ENCODE measurements at regions not wholly inside any gene's neighbourhood (a gene's known extent, or its start where the extent isn't known, plus 50 kb on each side); places are given as distances from the start of the nearest gene placed in this dataset.

DNA sequence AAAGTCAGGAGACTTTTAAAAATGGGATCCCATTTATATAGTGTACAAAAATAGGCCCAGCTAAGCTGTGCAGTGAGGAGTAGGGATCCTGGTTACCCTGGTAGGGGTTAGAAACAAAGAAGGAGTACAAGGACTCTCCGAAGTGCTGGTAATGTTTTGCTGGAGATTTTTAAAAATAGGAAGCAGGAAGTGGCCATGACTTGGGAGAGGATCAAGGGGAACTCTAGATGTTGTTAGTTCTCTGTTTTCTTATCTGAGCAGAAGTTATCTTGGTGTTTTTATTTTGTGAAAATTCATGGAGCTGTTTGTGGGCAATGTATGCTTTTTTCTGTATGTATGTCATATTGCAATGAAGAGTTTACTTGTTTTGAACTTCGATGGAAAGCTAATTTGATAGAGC lies 373.9 kb downstream of the SFMBT2 start:
- DNase-seq (ENCODE audit: insufficient read length, low spot score) (no peak), FAIRE-seq (no peak)
- TF ChIP-seq, protein P1, sequence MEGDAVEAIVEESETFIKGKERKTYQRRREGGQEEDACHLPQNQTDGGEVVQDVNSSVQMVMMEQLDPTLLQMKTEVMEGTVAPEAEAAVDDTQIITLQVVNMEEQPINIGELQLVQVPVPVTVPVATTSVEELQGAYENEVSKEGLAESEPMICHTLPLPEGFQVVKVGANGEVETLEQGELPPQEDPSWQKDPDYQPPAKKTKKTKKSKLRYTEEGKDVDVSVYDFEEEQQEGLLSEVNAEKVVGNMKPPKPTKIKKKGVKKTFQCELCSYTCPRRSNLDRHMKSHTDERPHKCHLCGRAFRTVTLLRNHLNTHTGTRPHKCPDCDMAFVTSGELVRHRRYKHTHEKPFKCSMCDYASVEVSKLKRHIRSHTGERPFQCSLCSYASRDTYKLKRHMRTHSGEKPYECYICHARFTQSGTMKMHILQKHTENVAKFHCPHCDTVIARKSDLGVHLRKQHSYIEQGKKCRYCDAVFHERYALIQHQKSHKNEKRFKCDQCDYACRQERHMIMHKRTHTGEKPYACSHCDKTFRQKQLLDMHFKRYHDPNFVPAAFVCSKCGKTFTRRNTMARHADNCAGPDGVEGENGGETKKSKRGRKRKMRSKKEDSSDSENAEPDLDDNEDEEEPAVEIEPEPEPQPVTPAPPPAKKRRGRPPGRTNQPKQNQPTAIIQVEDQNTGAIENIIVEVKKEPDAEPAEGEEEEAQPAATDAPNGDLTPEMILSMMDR (IDR thresholded peaks at IDR 0.05; ENCODE audit: insufficient read depth, missing control alignments) = no peak

- DNase-seq (ENCODE audit: insufficient read length, low spot score) = no peak
- FAIRE-seq = no peak
- TF ChIP-seq, protein P1 (IDR thresholded peaks at IDR 0.05; ENCODE audit: insufficient read depth, missing control alignments) = no peak
These were observed 375.6 kb downstream of the SFMBT2 start for GRCh38 chr10:7035126-7035761.

- TF ChIP-seq, protein P1 (IDR thresholded peaks at IDR 0.05; ENCODE audit: insufficient read depth, missing control alignments) = no peak
- no peak for DNase-seq (ENCODE audit: insufficient read length, low spot score)
- no peak for FAIRE-seq
These were observed 377.8 kb downstream of the SFMBT2 start for GRCh38 chr10:7033031-7033430.

- TF ChIP-seq, protein P1 (IDR thresholded peaks at IDR 0.05; ENCODE audit: insufficient read depth, missing control alignments) = no peak
- FAIRE-seq = no peak
- DNase-seq (ENCODE audit: insufficient read length, low spot score) = no peak
These were observed 380.5 kb downstream of the SFMBT2 start for GRCh38 chr10:7030134-7030855.

GRCh38 chr10:7029672-7030071 lies 381.2 kb downstream of the SFMBT2 start:
- FAIRE-seq (no peak), DNase-seq (ENCODE audit: insufficient read length, low spot score) (no peak)
- TF ChIP-seq, protein P1 (IDR thresholded peaks at IDR 0.05; ENCODE audit: insufficient read depth, missing control alignments) = no peak

GRCh38 chr10:7028809-7029166 lies 382.0 kb downstream of the SFMBT2 start:
- FAIRE-seq (no peak), DNase-seq (ENCODE audit: insufficient read length, low spot score) (no peak)
- TF ChIP-seq, protein P1 (IDR thresholded peaks at IDR 0.05; ENCODE audit: insufficient read depth, missing control alignments) = no peak

All from D721Med (cell line).